Mesenchymal stem cell (in vitro differentiated cells and primary cell): ENCODE measurements at regions not wholly inside any gene's neighbourhood (a gene's known extent, or its start where the extent isn't known, plus 50 kb on each side); places are given as distances from the start of the nearest gene placed in this dataset.

ENCODE experiments used
- DNase-seq: peaks from one replicate; pipeline ENCODE4 v3.0.0-alpha.2; 2013
- H2AFZ ChIP-seq: one replicate; pipeline ENCODE4 v1.6.1; 2013; ENCODE audit warnings: low read depth, mild to moderate bottlenecking, control low read depth, inconsistent platforms, low read length, moderate library complexity
- H2AK5ac ChIP-seq: 2 replicates; pipeline ENCODE4 v1.6.1; 2013; ENCODE audit warnings: low read length, moderate library complexity, mild to moderate bottlenecking, inconsistent platforms; ENCODE audit not compliant: severe bottlenecking
- H2BK120ac ChIP-seq: one replicate; pipeline ENCODE4 v1.6.1; 2013; ENCODE audit warnings: low read depth, mild to moderate bottlenecking, inconsistent platforms, low read length, moderate library complexity
- H2BK12ac ChIP-seq, 2 experiments: one replicate each; pipeline ENCODE4 v1.6.1; 2013; ENCODE audit warnings: inconsistent platforms in 2 of 2, low read length in 2 of 2, mild to moderate bottlenecking in 2 of 2, moderate library complexity in 2 of 2, control low read depth in 1 of 2
- H2BK15ac ChIP-seq: one replicate; pipeline ENCODE4 v1.6.1; 2013; ENCODE audit warnings: mild to moderate bottlenecking, low read depth, inconsistent platforms; ENCODE audit not compliant: poor library complexity, severe bottlenecking
- H2BK5ac ChIP-seq: 2 replicates; pipeline ENCODE4 v1.6.1; 2013; ENCODE audit warnings: low read depth, mild to moderate bottlenecking, low read length, control low read depth, inconsistent platforms; ENCODE audit not compliant: poor library complexity, severe bottlenecking
- H3K14ac ChIP-seq, 2 experiments: one replicate each; pipeline ENCODE4 v1.6.1; 2013; ENCODE audit warnings: inconsistent platforms in 2 of 2, low read length in 2 of 2, control low read depth in 1 of 2, mild to moderate bottlenecking in 1 of 2, moderate library complexity in 1 of 2
- H3K18ac ChIP-seq, 2 experiments: one replicate each; pipeline ENCODE4 v1.6.1; 2013; ENCODE audit warnings: inconsistent platforms in 2 of 2, low read length in 2 of 2, control low read depth in 1 of 2, low read depth in 1 of 2, mild to moderate bottlenecking in 1 of 2
- H3K23ac ChIP-seq, 2 experiments: one replicate each; pipeline ENCODE4 v1.6.1; 2013; ENCODE audit warnings: inconsistent platforms in 2 of 2, low read length in 2 of 2, mild to moderate bottlenecking in 2 of 2, moderate library complexity in 2 of 2, control low read depth in 1 of 2
- H3K27ac ChIP-seq: 2 replicates; pipeline ENCODE4 v1.5.1; 2013; ENCODE audit warnings: mild to moderate bottlenecking, moderate library complexity, low read length, control low read depth, inconsistent platforms; ENCODE audit not compliant: poor library complexity, severe bottlenecking
- H3K27me3 ChIP-seq, 2 experiments: 2 replicates each; pipeline versions ENCODE4 v1.6.1 to v1.7.0; 2013; ENCODE audit warnings: low read length in 2 of 2, mild to moderate bottlenecking in 2 of 2, moderate library complexity in 2 of 2, control low read depth in 1 of 2, inconsistent platforms in 1 of 2; ENCODE audit not compliant: control insufficient read depth in 1 of 2, insufficient read depth in 1 of 2
- H3K36me3 ChIP-seq, 2 experiments: 2 replicates each; pipeline versions ENCODE4 v1.6.1 to v1.7.0; 2013; ENCODE audit warnings: low read length in 2 of 2, control low read depth in 1 of 2, inconsistent platforms in 1 of 2, low read depth in 1 of 2, mild to moderate bottlenecking in 1 of 2; ENCODE audit not compliant: insufficient read depth in 2 of 2, control insufficient read depth in 1 of 2
- H3K4ac ChIP-seq, 2 experiments: one replicate each; pipeline ENCODE4 v1.6.1; 2013; ENCODE audit warnings: inconsistent platforms in 2 of 2, low read length in 2 of 2, mild to moderate bottlenecking in 2 of 2, moderate library complexity in 2 of 2, control low read depth in 1 of 2, low read depth in 1 of 2
- H3K4me1 ChIP-seq: 2 replicates; pipeline ENCODE4 v1.6.1; 2013; ENCODE audit warnings: low read depth, low read length, control low read depth; ENCODE audit not compliant: control insufficient read depth, insufficient read depth
- H3K4me2 ChIP-seq: 2 replicates; pipeline ENCODE4 v1.6.1; 2013; ENCODE audit warnings: low read length, mild to moderate bottlenecking, inconsistent platforms; ENCODE audit not compliant: poor library complexity, severe bottlenecking
- H3K4me3 ChIP-seq, 2 experiments: 2 replicates each; pipeline versions ENCODE4 v1.5.1 to v1.7.0; 2013; ENCODE audit warnings: low read length in 2 of 2, mild to moderate bottlenecking in 2 of 2, control low read depth in 1 of 2, low read depth in 1 of 2; ENCODE audit not compliant: insufficient read depth in 1 of 2
- H3K79me1 ChIP-seq: replicated peaks from 2 replicates; pipeline ENCODE4 v1.6.1; 2013; ENCODE audit warnings: mild to moderate bottlenecking, control low read depth, low read length, inconsistent platforms; ENCODE audit not compliant: poor library complexity, severe bottlenecking
- H3K9ac ChIP-seq: 2 replicates; pipeline ENCODE4 v1.7.0; 2013; ENCODE audit warnings: mild to moderate bottlenecking, low read length, moderate library complexity
- H3K9me3 ChIP-seq: 2 replicates; pipeline ENCODE4 v1.7.0; 2013; ENCODE audit warnings: mild to moderate bottlenecking, low read length; ENCODE audit not compliant: control insufficient read depth
- H4K8ac ChIP-seq: one replicate; pipeline ENCODE4 v1.6.1; 2013; ENCODE audit warnings: inconsistent platforms, mild to moderate bottlenecking, low read length, moderate library complexity
- H4K91ac ChIP-seq: one replicate; pipeline ENCODE4 v1.6.1; 2013; ENCODE audit warnings: mild to moderate bottlenecking, low read length, inconsistent platforms
- WGBS: methylation state at CpG from one replicate; pipeline ENCODE4 v1.1.7; 2013; ENCODE audit warnings: mixed read lengths; 5-methylcytosine and 5-hydroxymethylcytosine counted together

DNA sequence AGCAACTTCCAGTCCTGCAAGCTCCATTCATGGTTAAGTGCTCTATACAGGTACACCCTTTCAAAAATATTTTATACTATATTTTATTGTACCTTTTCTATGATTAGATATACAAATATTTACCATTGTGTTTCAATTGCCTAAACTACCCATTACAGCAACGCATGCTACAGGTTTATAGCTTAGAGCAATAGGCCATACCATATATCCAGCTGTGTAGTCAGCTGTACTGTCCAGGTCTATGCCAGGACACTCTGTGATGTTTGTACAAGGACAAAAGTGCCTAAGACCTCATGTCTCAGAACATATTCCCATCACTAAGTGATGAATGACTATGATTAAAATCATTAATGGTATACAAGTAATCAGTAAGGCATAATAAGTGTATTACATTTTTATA is 368.7 kb downstream of the CMPK2 start:
- no peak overlapping the region for H3K4me3 ChIP-seq
- no peaks in the 10 kb centered on the region for H3K9me3 ChIP-seq
- no peak overlapping the region for H2BK5ac ChIP-seq
- H2BK15ac ChIP-seq, result no peak overlapping the region
- H3K23ac ChIP-seq, result no peak overlapping the region
- no peak overlapping the region for H4K91ac ChIP-seq
- no peak overlapping the region for H2BK12ac ChIP-seq
- 100% methylated on average over 1 of the region's 1 CpG for WGBS
- no peak for DNase-seq
- H3K36me3 ChIP-seq, result no peaks in the 10 kb centered on the region
- H3K27ac ChIP-seq, result no peak overlapping the region
- no peak overlapping the region for H3K9ac ChIP-seq
- H2AK5ac ChIP-seq, result no peak overlapping the region
- no peaks in the 10 kb centered on the region for H3K27me3 ChIP-seq
- H2AFZ ChIP-seq, result no peak overlapping the region
- no peak overlapping the region for H4K8ac ChIP-seq
- no peak overlapping the region for H3K4ac ChIP-seq
- peaks cover 2% of the 10 kb centered on the region for H3K4me1 ChIP-seq
- H2BK120ac ChIP-seq, result no peak overlapping the region
- H3K4me2 ChIP-seq, result no peak overlapping the region
- no peaks in the 10 kb centered on the region for H3K79me1 ChIP-seq
- H3K14ac ChIP-seq, result no peak overlapping the region
- no peak overlapping the region for H3K18ac ChIP-seq

GRCh38 chr2:6498841-6499240 is 366.9 kb downstream of the CMPK2 start:
- H2AFZ ChIP-seq, result no peak overlapping the region
- H2BK5ac ChIP-seq, result no peak overlapping the region
- H3K4me1 ChIP-seq, result peaks cover 2% of the 10 kb centered on the region
- no peak overlapping the region for H4K8ac ChIP-seq
- no peak overlapping the region for H3K14ac ChIP-seq
- DNase-seq, result no peak
- 98% methylated on average over 4 of the region's 6 CpGs for WGBS
- H3K9ac ChIP-seq, result no peak overlapping the region
- no peak overlapping the region for H3K18ac ChIP-seq
- no peak overlapping the region for H3K4me3 ChIP-seq
- H2BK120ac ChIP-seq, result no peak overlapping the region
- no peak overlapping the region for H3K4me2 ChIP-seq
- no peak overlapping the region for H3K27ac ChIP-seq
- no peaks in the 10 kb centered on the region for H3K79me1 ChIP-seq
- H2BK12ac ChIP-seq, result no peak overlapping the region
- H2AK5ac ChIP-seq, result no peak overlapping the region
- H3K27me3 ChIP-seq, result no peaks in the 10 kb centered on the region
- no peaks in the 10 kb centered on the region for H3K36me3 ChIP-seq
- no peak overlapping the region for H3K4ac ChIP-seq
- H3K23ac ChIP-seq, result no peak overlapping the region
- no peaks in the 10 kb centered on the region for H3K9me3 ChIP-seq
- no peak overlapping the region for H4K91ac ChIP-seq
- no peak overlapping the region for H2BK15ac ChIP-seq

DNA sequence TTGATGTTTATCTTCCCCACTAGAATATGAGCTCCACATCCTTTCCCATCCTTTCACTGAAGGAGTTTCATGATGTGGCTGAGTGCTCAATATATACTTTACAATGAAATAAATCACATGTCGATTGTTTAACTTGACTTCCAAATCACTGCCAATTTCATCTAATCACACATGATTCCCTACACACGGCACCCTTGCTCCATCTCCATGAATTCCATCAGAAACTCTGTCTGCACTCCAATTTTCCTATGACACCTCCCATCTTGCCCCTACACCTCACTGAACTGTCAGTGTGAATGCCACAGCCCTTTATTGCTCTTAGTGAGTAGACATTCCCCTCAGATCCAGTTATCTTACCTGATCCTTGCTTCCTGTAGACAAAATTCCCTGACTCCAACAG is 366.0 kb downstream of the CMPK2 start:
- no peak overlapping the region for H3K14ac ChIP-seq
- H3K23ac ChIP-seq, result no peak overlapping the region
- 88% methylated on average over 2 of the region's 2 CpGs for WGBS
- H3K4me1 ChIP-seq, result peaks cover 5% of the 10 kb centered on the region
- H3K4me2 ChIP-seq, result no peak overlapping the region
- H4K91ac ChIP-seq, result no peak overlapping the region
- no peaks in the 10 kb centered on the region for H3K27me3 ChIP-seq
- no peak overlapping the region for H2AFZ ChIP-seq
- no peak overlapping the region for H2BK12ac ChIP-seq
- no peak overlapping the region for H3K27ac ChIP-seq
- no peak overlapping the region for H3K9ac ChIP-seq
- H2BK15ac ChIP-seq, result no peak overlapping the region
- H2BK5ac ChIP-seq, result no peak overlapping the region
- no peak overlapping the region for H3K4me3 ChIP-seq
- H3K36me3 ChIP-seq, result no peaks in the 10 kb centered on the region
- H3K79me1 ChIP-seq, result no peaks in the 10 kb centered on the region
- no peaks in the 10 kb centered on the region for H3K9me3 ChIP-seq
- no peak overlapping the region for H4K8ac ChIP-seq
- H3K18ac ChIP-seq, result no peak overlapping the region
- no peak overlapping the region for H3K4ac ChIP-seq
- H2AK5ac ChIP-seq, result no peak overlapping the region
- no peak overlapping the region for H2BK120ac ChIP-seq
- DNase-seq, result no peak

GRCh38 chr2:6506361-6506794 is 359.3 kb downstream of the CMPK2 start:
- no peaks in the 10 kb centered on the region for H3K36me3 ChIP-seq

More at GRCh38 chr2:6506361-6506794, 359.3 kb downstream of the CMPK2 start:
- H2BK5ac ChIP-seq, result no peak overlapping the region
- no peak overlapping the region for H3K18ac ChIP-seq
- H3K4ac ChIP-seq, result no peak overlapping the region
- peak overlapping the region; percentile 70 for H3K27ac ChIP-seq
- no peaks in the 10 kb centered on the region for H3K9me3 ChIP-seq
- H3K4me3 ChIP-seq, result no peak overlapping the region
- H2BK12ac ChIP-seq, result no peak overlapping the region
- no peak overlapping the region for H2BK15ac ChIP-seq
- no peak overlapping the region for H3K4me2 ChIP-seq
- H4K8ac ChIP-seq, result no peak overlapping the region
- no peaks in the 10 kb centered on the region for H3K79me1 ChIP-seq
- no peak overlapping the region for H2AFZ ChIP-seq
- H3K14ac ChIP-seq, result no peak overlapping the region
- H3K9ac ChIP-seq, result no peak overlapping the region
- peak; percentile 62 for DNase-seq
- H3K27me3 ChIP-seq, result no peaks in the 10 kb centered on the region
- no peak overlapping the region for H2BK120ac ChIP-seq
- H3K23ac ChIP-seq, result no peak overlapping the region
- no peak overlapping the region for H2AK5ac ChIP-seq
- no peak overlapping the region for H4K91ac ChIP-seq
- WGBS, result 4% methylated on average over 4 of the region's 6 CpGs
- H3K4me1 ChIP-seq, result peaks cover 11% of the 10 kb centered on the region
